ENCODE measurements at regions not wholly inside any gene's neighbourhood (a gene's known extent, or its start where the extent isn't known, plus 50 kb on each side); places are given as distances from the start of the nearest gene placed in this dataset.

DNA sequence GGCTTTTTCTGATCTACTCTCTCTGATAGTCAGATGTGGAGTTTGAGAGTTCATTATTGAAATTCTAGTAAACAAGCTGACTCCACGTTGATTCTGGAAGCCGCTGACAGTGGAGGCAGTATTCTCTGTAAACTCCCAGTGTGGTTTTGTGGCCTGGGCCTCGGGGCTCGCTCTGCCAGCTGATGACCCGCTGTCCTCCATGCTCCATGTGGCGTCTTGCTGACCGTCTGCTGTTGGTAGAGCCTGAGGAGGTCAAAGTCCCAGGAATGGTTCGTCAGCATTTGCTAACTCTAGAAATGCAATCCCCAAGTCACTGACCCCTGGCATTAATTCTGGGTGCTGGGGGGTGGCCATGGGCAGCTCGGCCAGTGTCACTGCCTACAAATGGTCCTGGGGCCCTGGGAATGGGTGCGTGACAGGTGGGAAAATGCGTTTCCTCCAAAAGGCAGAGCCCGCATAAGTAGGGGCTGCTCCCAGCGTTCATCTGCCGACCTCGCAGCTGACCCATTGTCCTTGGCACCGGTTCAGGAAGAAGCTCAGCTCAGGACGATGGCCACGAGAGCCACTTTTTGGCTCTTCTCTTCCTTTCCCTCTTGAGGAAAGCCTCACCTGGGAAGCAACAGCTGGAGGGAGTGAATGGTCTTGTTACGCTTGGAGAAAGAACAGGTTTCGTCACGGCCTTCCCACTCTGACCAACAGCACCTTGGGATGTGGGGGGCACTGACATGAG lies 55.1 kb downstream of the MRPL36 start:
- DNase-seq (ENCODE audit: low read depth, low spot score), result no peak
- no peak for TF ChIP-seq CTCF (IDR thresholded peaks at IDR 0.05; ENCODE audit: insufficient read depth, low read length, missing control alignments)
- H3K4me3 ChIP-seq (ENCODE audit: low read depth, low read length), result no peak overlapping the region
- CTCF ChIA-PET, result interaction anchor here (1.1 kb wide), 1 partner anchor 19 kb away, joined by 3 read pairs; no protein-coding TSS in a partner anchor
- POLR2A ChIA-PET, result no interaction called here

DNA sequence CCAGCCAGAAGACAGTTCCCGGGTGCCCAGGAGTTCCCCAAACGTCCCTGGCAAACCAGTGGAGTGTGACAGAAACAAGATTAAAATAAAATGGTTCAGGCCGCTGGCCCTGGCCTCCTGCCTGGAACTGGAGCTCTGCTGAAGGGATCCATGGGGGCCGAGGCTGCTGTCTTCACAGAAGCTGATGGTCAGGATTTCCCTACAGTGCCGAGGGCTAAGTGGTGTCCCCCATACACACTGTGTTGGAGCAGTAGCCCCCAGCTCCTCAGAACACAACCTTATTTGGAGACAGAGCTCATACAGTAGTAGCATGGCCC lies 55.9 kb downstream of the MRPL36 start:
- H3K4me3 ChIP-seq (ENCODE audit: low read depth, low read length), result no peak overlapping the region
- no peak for DNase-seq (ENCODE audit: low read depth, low spot score)
- ChIA-PET POLR2A (no interaction called here), CTCF (interaction anchor here (1.1 kb wide), 1 partner anchor 20 kb away, joined by 3 read pairs; no protein-coding TSS in a partner anchor)
- TF ChIP-seq CTCF (IDR thresholded peaks at IDR 0.05; ENCODE audit: insufficient read depth, low read length, missing control alignments), result no peak

DNA sequence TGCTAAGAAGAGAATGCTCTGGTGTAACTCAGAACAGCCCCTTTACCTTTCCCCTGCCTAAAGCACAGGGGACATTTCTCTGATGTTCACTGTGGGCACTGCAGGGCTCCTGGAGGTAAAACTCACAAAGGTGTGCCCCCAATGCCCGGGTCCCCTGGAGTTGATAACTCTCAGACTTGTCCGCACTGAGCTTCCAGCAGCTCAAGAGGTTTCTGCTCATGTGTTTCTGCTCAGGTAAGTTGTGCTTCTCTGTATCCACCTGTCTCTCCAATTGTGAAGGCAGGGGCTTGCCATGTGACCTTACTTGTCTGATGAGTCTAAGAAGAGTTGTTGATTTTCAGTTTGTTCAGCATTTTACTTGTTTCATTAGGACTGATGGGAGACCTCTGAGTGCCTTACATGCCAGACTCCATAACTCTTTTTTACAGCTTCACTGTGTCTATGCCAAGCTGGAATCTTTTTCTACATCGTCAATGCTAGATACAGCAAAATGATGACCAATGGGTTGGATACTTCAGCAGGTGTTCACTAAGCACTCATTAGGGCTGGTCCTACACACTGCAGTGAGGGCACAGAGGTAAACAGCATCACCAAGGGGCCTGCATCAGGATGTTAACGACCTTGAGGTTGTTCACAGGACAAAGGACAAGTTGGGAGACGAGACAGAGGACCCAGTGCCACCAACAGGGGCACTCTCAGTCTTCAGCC lies 56.4 kb downstream of the MRPL36 start:
- H3K4me3 ChIP-seq (ENCODE audit: low read depth, low read length), result no peak overlapping the region
- CTCF ChIA-PET, result interaction anchor here (1.5 kb wide), 1 partner anchor 28 kb away, joined by 3 read pairs; no protein-coding TSS in a partner anchor
- no peak for TF ChIP-seq CTCF (IDR thresholded peaks at IDR 0.05; ENCODE audit: insufficient read depth, low read length, missing control alignments)
- DNase-seq (ENCODE audit: low read depth, low spot score), result no peak
- POLR2A ChIA-PET, result no interaction called here

DNA sequence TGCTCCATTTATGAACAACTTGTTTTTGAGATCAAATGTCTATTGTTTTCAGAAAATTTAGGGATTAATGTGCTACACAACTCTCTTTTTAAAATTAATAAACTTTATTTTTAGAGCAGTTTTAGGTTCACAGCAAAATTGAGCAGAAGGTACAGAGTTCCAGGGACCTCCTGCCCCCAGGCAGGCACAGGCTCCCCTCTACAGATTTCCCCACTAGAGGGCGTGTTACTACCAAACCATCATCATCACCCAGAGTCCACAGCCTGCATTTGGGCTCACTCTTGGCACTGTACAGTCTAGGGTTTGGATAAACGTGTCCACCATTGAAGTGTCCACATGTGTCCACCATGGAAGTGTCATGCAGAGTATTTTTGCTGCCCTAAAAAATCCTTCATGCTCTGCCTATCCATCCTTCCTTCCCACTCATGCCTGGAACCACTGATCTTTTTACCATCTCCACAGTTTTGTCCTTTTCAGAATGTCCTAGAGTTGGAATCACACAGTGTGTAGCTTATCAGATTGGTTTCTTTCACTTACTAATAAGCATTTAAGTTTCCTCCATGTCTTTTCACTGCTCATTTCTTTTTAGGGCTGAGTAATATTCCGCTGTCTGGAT lies 61.7 kb downstream of the MRPL36 start:
- ChIA-PET CTCF (interaction anchor here (1.1 to 1.6 kb wide), 5 partner anchors 13 to 1866 kb away, joined by 3 to 5 read pairs (median 3); no protein-coding TSS in a partner anchor), POLR2A (no interaction called here)
- TF ChIP-seq CTCF (IDR thresholded peaks at IDR 0.05; ENCODE audit: insufficient read depth, low read length, missing control alignments), result peak; percentile 44
- no peak overlapping the region for H3K4me3 ChIP-seq (ENCODE audit: low read depth, low read length)
- DNase-seq (ENCODE audit: low read depth, low spot score), result no peak

DNA sequence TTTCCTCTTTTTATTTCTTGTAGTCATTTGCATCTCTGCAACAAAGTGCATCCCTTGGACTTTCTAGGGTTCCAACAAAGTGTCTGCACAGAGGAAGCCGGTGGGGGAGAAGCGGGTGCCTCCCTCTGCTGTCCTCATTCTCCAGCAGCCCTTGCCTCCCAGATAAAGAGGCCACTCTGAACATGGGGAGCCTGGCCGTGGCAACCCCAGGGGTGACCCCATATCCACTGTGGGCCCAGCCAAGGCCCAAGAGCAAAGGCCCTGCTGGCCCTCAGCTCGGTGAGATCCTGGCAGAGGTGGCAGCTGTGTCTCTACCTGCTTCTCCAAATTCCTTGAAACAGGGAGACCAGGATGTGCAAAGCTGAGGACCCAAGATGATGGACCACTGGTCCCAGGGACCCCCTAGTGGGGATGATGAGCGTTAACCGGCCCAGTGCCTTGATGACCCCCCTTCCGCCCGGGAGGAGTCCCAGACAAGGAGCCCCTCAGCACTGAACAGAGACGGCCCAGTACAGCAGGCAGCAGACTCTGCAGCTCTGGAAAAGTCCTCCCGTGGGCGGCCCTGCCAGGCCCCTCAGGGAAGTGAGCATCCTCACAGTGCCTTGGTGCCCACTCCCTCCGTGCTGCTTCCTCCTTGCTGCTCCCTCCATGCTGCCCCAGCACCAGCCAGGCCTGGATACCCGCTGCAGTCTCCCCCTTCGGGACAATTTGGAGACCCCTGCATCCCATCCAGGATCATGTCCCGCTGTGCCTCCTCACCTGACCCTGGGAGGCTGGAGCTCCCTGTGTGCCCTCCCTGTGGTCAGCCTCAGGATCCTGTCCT lies 62.5 kb downstream of the MRPL36 start:
- POLR2A ChIA-PET, result no interaction called here
- no peak for DNase-seq (ENCODE audit: low read depth, low spot score)
- no peak for TF ChIP-seq CTCF (IDR thresholded peaks at IDR 0.05; ENCODE audit: insufficient read depth, low read length, missing control alignments)
- no peak overlapping the region for H3K4me3 ChIP-seq (ENCODE audit: low read depth, low read length)
- CTCF ChIA-PET, result interaction anchor here (1.3 kb wide), 1 partner anchor 290 kb away, joined by 3 read pairs; no protein-coding TSS in a partner anchor
